ENCODE measurements at regions not wholly inside any gene's neighbourhood (a gene's known extent, or its start where the extent isn't known, plus 50 kb on each side); places are given as distances from the start of the nearest gene placed in this dataset.

DNA sequence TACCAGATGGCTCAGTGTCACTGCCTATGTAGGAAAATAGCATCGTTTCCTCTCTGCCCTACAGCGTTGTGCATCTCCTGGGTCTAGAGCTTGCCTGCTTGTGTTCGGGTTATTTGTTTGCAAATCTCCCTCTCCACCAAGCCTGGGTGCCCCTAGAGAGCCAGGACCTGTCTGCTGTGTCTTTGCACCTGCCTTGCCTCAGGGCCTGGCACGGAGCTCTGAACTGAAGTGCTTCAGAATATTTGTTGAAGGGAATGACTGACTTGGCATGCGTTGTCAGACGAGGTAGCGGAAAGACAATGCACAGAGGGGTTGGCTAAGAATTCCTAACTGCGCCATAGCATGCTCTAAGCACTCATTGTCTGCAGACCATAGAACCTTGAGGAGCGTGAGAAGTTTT, 263.4 kb downstream of the FGF9 start:
- no peak for TF ChIP-seq EZH2 (IDR thresholded peaks at IDR 0.05; ENCODE audit: borderline replicate concordance, low read depth, low read length, severe bottlenecking)
- TF ChIP-seq, protein P1, sequence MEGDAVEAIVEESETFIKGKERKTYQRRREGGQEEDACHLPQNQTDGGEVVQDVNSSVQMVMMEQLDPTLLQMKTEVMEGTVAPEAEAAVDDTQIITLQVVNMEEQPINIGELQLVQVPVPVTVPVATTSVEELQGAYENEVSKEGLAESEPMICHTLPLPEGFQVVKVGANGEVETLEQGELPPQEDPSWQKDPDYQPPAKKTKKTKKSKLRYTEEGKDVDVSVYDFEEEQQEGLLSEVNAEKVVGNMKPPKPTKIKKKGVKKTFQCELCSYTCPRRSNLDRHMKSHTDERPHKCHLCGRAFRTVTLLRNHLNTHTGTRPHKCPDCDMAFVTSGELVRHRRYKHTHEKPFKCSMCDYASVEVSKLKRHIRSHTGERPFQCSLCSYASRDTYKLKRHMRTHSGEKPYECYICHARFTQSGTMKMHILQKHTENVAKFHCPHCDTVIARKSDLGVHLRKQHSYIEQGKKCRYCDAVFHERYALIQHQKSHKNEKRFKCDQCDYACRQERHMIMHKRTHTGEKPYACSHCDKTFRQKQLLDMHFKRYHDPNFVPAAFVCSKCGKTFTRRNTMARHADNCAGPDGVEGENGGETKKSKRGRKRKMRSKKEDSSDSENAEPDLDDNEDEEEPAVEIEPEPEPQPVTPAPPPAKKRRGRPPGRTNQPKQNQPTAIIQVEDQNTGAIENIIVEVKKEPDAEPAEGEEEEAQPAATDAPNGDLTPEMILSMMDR (IDR thresholded peaks at IDR 0.05; ENCODE audit: extremely low read depth in 1 of 2, insufficient read depth in 1 of 2, low read depth in 1 of 2, low read length in 2 of 2) = no peak
- no peak for TF ChIP-seq POLR2A (IDR thresholded peaks at IDR 0.05; ENCODE audit: low read depth, low read length)
- TF ChIP-seq POLR2AphosphoS5 (IDR thresholded peaks at IDR 0.05; ENCODE audit: insufficient read depth, low read depth, low read length) = no peak
- TF ChIP-seq, protein P2, sequence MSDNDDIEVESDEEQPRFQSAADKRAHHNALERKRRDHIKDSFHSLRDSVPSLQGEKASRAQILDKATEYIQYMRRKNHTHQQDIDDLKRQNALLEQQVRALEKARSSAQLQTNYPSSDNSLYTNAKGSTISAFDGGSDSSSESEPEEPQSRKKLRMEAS (IDR thresholded peaks at IDR 0.05; ENCODE audit: insufficient read depth, insufficient read length) = no peak

Data from endothelial cell of umbilical vein (primary cell).